NCI-H510A treated with DMSO at 0.1 percent for 48 hours (cell line): ENCODE measurements at regions not wholly inside any gene's neighbourhood (a gene's known extent, or its start where the extent isn't known, plus 50 kb on each side); places are given as distances from the start of the nearest gene placed in this dataset.
A peak's percentile ranks its signal among the peaks of the same experiment; 100 is the strongest.

ENCODE experiments used
- DNase-seq: peaks from one replicate; lab custom pipeline; 2025; lab: John Stamatoyannopoulos, UW

DNA sequence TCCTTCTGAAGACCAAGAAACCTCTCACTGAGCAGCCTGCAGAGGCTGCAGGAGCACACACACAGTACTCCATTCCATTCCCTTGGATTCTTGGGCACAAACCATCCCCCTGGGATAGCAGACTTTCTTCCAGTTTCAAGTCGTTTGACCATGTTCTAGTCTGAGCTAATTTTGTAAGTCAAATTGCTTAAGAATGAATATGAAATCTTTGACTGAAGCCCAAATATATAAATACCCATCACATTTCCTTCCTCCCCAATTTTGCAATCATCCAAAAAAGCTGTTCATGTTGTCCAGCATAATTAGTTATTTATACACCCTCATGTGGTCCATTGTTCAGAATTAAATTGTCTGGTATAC lies 231.2 kb upstream of the TPRG1 start:
- DNase-seq: no peak

DNA sequence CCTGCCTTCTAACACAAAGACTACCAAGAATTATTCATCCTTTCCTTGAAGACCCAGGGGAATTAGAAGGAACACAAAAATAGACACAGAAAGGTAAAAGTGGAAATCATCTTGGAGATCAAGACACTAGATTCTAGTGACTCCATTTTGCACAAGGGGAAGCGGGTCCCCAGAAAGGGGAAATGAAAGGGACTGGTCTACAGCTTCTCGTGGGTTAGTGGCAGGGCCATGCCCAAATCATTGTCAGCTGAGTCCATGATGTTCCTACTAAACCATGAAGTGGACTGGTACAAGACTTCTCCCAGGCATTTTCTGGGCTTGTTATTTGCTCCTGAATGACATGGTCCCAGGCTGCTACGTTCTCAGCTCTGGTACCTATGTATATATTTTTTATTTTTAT lies 230.7 kb upstream of the TPRG1 start:
- no peak for DNase-seq

- DNase-seq: no peak
Observed at GRCh38 chr3:188942191-188942590, 229.6 kb upstream of the TPRG1 start.

GRCh38 chr3:188943591-188943990 lies 228.2 kb upstream of the TPRG1 start:
- DNase-seq: no peak

DNA sequence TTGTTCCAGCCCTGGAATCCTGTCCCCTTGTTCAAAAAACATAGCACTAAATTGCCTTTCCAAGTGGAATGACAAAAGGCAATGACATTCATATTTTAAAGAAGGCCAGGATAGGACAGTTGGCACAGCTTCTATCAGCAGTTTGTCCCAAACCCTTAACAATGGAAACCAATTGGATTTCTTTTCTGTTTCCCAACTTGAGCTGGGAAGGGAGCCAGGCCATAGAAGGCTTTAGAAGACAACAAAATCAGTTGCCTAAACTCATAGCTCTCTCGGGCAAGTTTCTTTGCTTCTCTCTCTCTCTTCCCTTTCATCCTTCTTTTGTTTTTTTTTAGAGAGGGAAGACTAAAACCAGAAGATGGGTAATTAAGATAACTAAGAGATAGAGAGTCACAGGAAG lies 227.7 kb upstream of the TPRG1 start:
- no peak for DNase-seq

- no peak for DNase-seq
Observed at GRCh38 chr3:188946351-188947240, 225.2 kb upstream of the TPRG1 start.

GRCh38 chr3:188947401-188948280 lies 224.1 kb upstream of the TPRG1 start:
- DNase-seq: peak; percentile 93

DNA sequence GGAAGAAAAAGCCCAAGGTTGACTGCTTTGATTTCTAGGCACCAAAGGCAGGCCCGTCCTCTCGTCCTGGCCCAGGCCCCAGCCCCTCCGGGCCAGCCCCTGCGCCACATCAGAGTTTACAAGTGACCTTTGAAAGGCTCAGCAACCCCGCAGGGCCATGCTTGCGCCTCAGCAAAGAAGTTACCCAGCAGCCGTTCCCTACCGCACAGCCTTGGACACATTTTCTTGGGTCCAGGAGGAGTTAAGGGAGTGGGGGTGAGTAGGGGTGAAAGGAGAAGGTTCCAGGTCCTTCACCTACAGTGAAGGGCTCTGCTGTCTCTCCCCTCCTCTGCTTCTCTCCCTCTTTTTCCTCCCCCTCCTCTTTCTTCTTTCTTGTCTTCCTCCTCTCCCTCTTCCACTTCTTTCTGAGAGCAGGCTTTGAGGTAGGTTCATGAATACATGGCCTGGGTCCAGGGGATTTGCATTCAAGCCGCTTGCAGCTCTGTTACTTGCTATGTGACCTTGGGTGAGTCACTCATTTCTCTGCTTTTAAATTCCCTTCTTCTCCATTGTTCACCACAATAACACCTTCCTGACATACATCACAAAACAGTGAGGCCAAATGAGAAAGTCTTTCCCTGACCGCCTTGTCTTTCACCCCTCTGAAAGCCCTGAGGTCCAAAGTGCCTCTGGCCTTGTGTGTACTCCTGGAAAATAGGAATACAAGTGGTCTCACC lies 223.3 kb upstream of the TPRG1 start:
- no peak for DNase-seq

GRCh38 chr3:188948997-188949389 lies 222.8 kb upstream of the TPRG1 start:
- DNase-seq: no peak

GRCh38 chr3:188949456-188949855 lies 222.3 kb upstream of the TPRG1 start:
- no peak for DNase-seq

DNA sequence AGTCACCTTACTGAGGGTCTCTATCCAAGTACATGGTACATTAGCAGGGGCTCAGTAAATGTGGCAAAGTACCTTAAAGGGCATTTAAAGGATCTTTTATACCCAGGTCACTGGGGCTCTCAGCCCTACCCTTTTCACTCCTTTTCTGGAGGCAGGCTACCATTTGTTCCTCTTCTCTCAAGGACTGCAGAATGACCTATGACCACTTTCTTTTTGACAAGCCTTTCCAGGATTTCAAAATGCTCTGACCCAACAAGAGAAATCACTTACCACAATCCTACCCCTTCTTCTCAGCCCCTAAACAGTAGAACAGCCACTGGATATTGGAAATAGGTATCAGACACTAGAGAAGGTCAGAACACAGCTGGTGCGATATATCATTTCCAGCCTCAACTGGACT lies 221.8 kb upstream of the TPRG1 start:
- DNase-seq: no peak

- DNase-seq: no peak
Observed at GRCh38 chr3:188950832-188951489, 220.8 kb upstream of the TPRG1 start.

GRCh38 chr3:188951734-188952133 lies 220.0 kb upstream of the TPRG1 start:
- no peak for DNase-seq

DNA sequence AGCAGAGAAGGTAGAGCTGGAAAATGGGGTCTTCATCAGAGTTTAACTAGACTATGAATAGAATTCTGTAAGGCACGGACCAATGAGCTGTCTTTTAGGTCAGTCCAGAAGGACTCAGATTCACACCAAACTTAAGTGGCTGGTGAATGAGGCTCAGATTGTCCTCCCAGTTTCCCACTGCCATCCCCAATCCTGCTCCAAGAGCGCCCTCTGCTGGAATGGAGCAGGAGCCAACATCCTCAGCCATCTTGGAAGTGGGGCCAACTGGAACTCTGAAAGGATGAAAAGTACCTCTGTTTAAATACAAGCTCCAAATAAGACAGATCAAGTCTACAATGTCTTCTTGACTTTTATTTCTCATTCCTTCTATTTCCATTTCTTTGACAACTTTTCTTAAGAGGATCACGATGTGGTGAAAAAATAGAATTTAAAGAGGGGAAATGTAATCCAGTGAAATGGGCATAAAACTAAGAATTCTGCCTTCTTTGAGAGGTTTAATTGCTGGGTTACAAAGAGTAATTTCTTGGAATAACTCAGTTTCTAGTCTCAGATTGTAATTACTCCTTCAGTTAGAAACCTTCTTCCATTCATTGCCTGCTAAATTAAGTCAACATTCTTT lies 217.1 kb upstream of the TPRG1 start:
- peak; percentile 83 for DNase-seq

- no peak for DNase-seq
Observed at GRCh38 chr3:188955919-188956318, 215.9 kb upstream of the TPRG1 start.

GRCh38 chr3:188956839-188957489 lies 214.8 kb upstream of the TPRG1 start:
- DNase-seq: peak; percentile 35

DNA sequence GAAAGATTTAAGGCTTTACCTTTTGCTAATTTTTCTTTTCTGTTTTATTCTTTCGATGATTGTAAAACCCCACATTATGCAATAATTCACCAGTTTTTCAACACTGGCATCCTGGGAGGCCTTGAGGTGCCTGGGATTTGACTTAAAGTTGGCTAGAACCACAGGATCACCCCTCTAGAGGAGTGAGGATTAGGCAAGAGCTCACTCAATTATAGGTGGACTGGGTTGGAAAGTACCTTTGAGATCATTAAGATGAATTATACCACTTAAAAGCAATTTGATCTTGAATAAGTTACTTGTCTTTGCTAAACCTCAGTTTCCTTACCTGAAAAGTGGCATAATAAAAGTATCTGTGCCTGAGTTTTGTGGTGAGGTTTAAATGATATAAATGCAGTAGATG lies 212.8 kb upstream of the TPRG1 start:
- DNase-seq: no peak

DNA sequence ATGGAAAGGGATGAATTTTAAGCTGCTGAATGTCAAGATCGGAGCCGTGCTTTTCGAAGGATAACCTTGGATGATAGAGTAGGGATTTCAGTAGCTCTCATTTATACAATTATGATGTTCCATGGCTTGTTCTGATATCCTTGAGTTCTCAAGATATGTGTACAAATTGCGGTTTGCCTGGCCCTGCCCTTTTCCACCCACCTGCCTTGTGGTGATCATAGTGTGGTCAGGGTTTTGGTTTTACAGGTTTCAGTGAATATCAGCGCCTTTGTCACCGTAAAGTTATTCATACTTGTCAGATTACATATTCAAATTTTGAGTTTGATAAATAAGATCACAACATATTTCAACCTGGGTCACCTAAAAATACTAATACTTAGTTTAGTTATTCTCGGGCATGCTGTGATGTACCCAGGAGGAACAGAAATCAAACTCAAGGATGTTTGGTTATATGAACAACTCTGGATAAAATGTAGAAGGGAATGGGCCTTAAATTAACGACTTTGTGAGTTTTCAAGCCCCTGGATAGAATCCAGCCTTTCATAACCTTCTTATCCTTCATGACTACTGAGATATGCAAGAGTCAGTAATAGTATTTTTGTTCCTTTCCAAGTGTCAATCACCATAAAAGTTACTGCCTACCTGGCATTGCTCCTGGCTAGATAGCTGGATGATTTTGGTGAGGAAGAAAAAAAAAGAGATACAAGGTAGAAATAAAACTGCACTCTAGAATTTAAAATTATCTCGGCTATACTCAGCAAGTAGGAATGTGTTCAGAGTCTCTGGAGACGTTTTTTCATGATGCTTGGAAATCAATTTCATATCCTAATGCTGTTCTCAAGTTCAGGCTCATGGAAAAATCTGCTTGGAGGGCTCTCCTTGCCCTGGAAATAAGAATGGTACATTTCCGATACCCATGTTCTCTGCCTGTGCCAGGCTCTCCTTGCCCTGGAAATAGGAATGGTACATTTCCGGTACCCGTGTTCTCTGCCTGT lies 209.2 kb upstream of the TPRG1 start:
- no peak for DNase-seq

GRCh38 chr3:188964957-188965356 lies 206.8 kb upstream of the TPRG1 start:
- no peak for DNase-seq

- no peak for DNase-seq
Observed at GRCh38 chr3:188972310-188972709, 199.5 kb upstream of the TPRG1 start.
